ENCODE measurements at regions not wholly inside any gene's neighbourhood (a gene's known extent, or its start where the extent isn't known, plus 50 kb on each side); places are given as distances from the start of the nearest gene placed in this dataset.

- no peak overlapping the region for H3K27ac Mint-ChIP-seq
- no peaks in the 10 kb centered on the region for H3K36me3 Mint-ChIP-seq
- no peaks in the 10 kb centered on the region for H3K9me3 Mint-ChIP-seq
- H3K27me3 Mint-ChIP-seq: no peaks in the 10 kb centered on the region
- no peaks in the 10 kb centered on the region for H3K4me1 Mint-ChIP-seq
- ATAC-seq: no peak
- no peak overlapping the region for H3K4me3 Mint-ChIP-seq
Measured at GRCh38 chr21:28239340-28239739, 753.3 kb downstream of the LTN1 start.

- no peak for ATAC-seq
- Mint-ChIP-seq H3K36me3 (no peaks in the 10 kb centered on the region), H3K4me3 (no peak overlapping the region), H3K9me3 (no peaks in the 10 kb centered on the region), H3K27me3 (no peaks in the 10 kb centered on the region), H3K27ac (no peak overlapping the region), H3K4me1 (no peaks in the 10 kb centered on the region)
Measured at GRCh38 chr21:28237661-28238060, 755.0 kb downstream of the LTN1 start.

GRCh38 chr21:28235169-28235895, 757.3 kb downstream of the LTN1 start:
- peak; percentile 34 for ATAC-seq
- Mint-ChIP-seq H3K4me3 (no peak overlapping the region), H3K4me1 (no peaks in the 10 kb centered on the region), H3K27me3 (no peaks in the 10 kb centered on the region), H3K36me3 (no peaks in the 10 kb centered on the region), H3K27ac (no peak overlapping the region), H3K9me3 (no peaks in the 10 kb centered on the region)

GRCh38 chr21:28234326-28234725, 758.4 kb downstream of the LTN1 start:
- H3K4me1 Mint-ChIP-seq: no peaks in the 10 kb centered on the region
- H3K27me3 Mint-ChIP-seq: no peaks in the 10 kb centered on the region
- no peak overlapping the region for H3K27ac Mint-ChIP-seq
- ATAC-seq: no peak
- no peaks in the 10 kb centered on the region for H3K36me3 Mint-ChIP-seq
- H3K9me3 Mint-ChIP-seq: no peaks in the 10 kb centered on the region
- H3K4me3 Mint-ChIP-seq: no peak overlapping the region

GRCh38 chr21:28233536-28234220, 759.0 kb downstream of the LTN1 start:
- no peaks in the 10 kb centered on the region for H3K9me3 Mint-ChIP-seq
- no peak overlapping the region for H3K27ac Mint-ChIP-seq
- H3K27me3 Mint-ChIP-seq: no peaks in the 10 kb centered on the region
- no peaks in the 10 kb centered on the region for H3K4me1 Mint-ChIP-seq
- no peaks in the 10 kb centered on the region for H3K36me3 Mint-ChIP-seq
- no peak overlapping the region for H3K4me3 Mint-ChIP-seq
- no peak for ATAC-seq

GRCh38 chr21:28230559-28230958, 762.1 kb downstream of the LTN1 start:
- no peak overlapping the region for H3K27ac Mint-ChIP-seq
- no peak for ATAC-seq
- H3K9me3 Mint-ChIP-seq: no peaks in the 10 kb centered on the region
- H3K4me1 Mint-ChIP-seq: no peaks in the 10 kb centered on the region
- H3K27me3 Mint-ChIP-seq: no peaks in the 10 kb centered on the region
- H3K36me3 Mint-ChIP-seq: no peaks in the 10 kb centered on the region
- H3K4me3 Mint-ChIP-seq: no peak overlapping the region

GRCh38 chr21:28229814-28230213, 762.9 kb downstream of the LTN1 start:
- Mint-ChIP-seq H3K36me3 (no peaks in the 10 kb centered on the region), H3K27ac (no peak overlapping the region), H3K27me3 (no peaks in the 10 kb centered on the region), H3K4me1 (no peaks in the 10 kb centered on the region), H3K9me3 (no peaks in the 10 kb centered on the region), H3K4me3 (no peak overlapping the region)
- no peak for ATAC-seq

GRCh38 chr21:28228636-28228995, 764.1 kb downstream of the LTN1 start:
- ATAC-seq: no peak

GRCh38 chr21:28227881-28228635, 764.6 kb downstream of the LTN1 start:
- H3K27ac Mint-ChIP-seq: no peak overlapping the region
- no peaks in the 10 kb centered on the region for H3K36me3 Mint-ChIP-seq
- H3K4me3 Mint-ChIP-seq: no peak overlapping the region
- no peaks in the 10 kb centered on the region for H3K27me3 Mint-ChIP-seq
- H3K9me3 Mint-ChIP-seq: no peaks in the 10 kb centered on the region
- no peaks in the 10 kb centered on the region for H3K4me1 Mint-ChIP-seq
- no peak for ATAC-seq

More at GRCh38 chr21:28228636-28228995, 764.1 kb downstream of the LTN1 start:
- Mint-ChIP-seq H3K4me1 (no peaks in the 10 kb centered on the region), H3K9me3 (no peaks in the 10 kb centered on the region), H3K27me3 (no peaks in the 10 kb centered on the region), H3K36me3 (no peaks in the 10 kb centered on the region), H3K27ac (no peak overlapping the region), H3K4me3 (no peak overlapping the region)

- Mint-ChIP-seq H3K4me1 (no peaks in the 10 kb centered on the region), H3K27ac (no peak overlapping the region), H3K27me3 (no peaks in the 10 kb centered on the region), H3K4me3 (no peak overlapping the region), H3K9me3 (no peaks in the 10 kb centered on the region), H3K36me3 (no peaks in the 10 kb centered on the region)
- no peak for ATAC-seq
Measured at GRCh38 chr21:28226563-28226962, 766.1 kb downstream of the LTN1 start.

- Mint-ChIP-seq H3K27ac (no peak overlapping the region), H3K4me1 (no peaks in the 10 kb centered on the region), H3K9me3 (no peaks in the 10 kb centered on the region), H3K36me3 (no peaks in the 10 kb centered on the region), H3K4me3 (no peak overlapping the region), H3K27me3 (no peaks in the 10 kb centered on the region)
- ATAC-seq: no peak
Measured at GRCh38 chr21:28224191-28224726, 768.4 kb downstream of the LTN1 start.

- H3K4me1 Mint-ChIP-seq: no peaks in the 10 kb centered on the region
- no peak for ATAC-seq
- H3K4me3 Mint-ChIP-seq: no peak overlapping the region
Measured at GRCh38 chr21:28221984-28222383, 770.7 kb downstream of the LTN1 start.

GRCh38 chr21:28220680-28221079, 772.0 kb downstream of the LTN1 start:
- no peak for ATAC-seq
- H3K9me3 Mint-ChIP-seq: peaks cover 3% of the 10 kb centered on the region
- H3K27me3 Mint-ChIP-seq: no peaks in the 10 kb centered on the region
- no peak overlapping the region for H3K27ac Mint-ChIP-seq
- no peak overlapping the region for H3K4me3 Mint-ChIP-seq
- H3K36me3 Mint-ChIP-seq: no peaks in the 10 kb centered on the region
- H3K4me1 Mint-ChIP-seq: no peaks in the 10 kb centered on the region

More at GRCh38 chr21:28221984-28222383, 770.7 kb downstream of the LTN1 start:
- H3K27me3 Mint-ChIP-seq: no peaks in the 10 kb centered on the region
- no peak overlapping the region for H3K27ac Mint-ChIP-seq
- no peaks in the 10 kb centered on the region for H3K36me3 Mint-ChIP-seq
- H3K9me3 Mint-ChIP-seq: peaks cover 3% of the 10 kb centered on the region

- ATAC-seq: no peak
- H3K4me3 Mint-ChIP-seq: no peak overlapping the region
- no peak overlapping the region for H3K27ac Mint-ChIP-seq
- H3K36me3 Mint-ChIP-seq: no peaks in the 10 kb centered on the region
- peaks cover 4% of the 10 kb centered on the region for H3K9me3 Mint-ChIP-seq
- H3K4me1 Mint-ChIP-seq: no peaks in the 10 kb centered on the region
- H3K27me3 Mint-ChIP-seq: no peaks in the 10 kb centered on the region
Measured at GRCh38 chr21:28216976-28217523, 775.6 kb downstream of the LTN1 start.

- ATAC-seq: no peak
- H3K9me3 Mint-ChIP-seq: peaks cover 5% of the 10 kb centered on the region
- no peak overlapping the region for H3K4me3 Mint-ChIP-seq
- H3K4me1 Mint-ChIP-seq: no peaks in the 10 kb centered on the region
- H3K27ac Mint-ChIP-seq: no peak overlapping the region
- no peaks in the 10 kb centered on the region for H3K27me3 Mint-ChIP-seq
- no peaks in the 10 kb centered on the region for H3K36me3 Mint-ChIP-seq
Measured at GRCh38 chr21:28215214-28215954, 777.3 kb downstream of the LTN1 start.
